HEK293T (cell line): ENCODE measurements at regions not wholly inside any gene's neighbourhood (a gene's known extent, or its start where the extent isn't known, plus 50 kb on each side); places are given as distances from the start of the nearest gene placed in this dataset.

Experiments used
- ARNT ChIP-seq: fragments of 450-650 bp; IDR thresholded peaks from 2 replicates; pipeline ENCODE4 v1.6.1; 2017; ENCODE audit warnings: mild to moderate bottlenecking
- FOXA1 ChIP-seq: fragments of 450-650 bp; IDR thresholded peaks from 2 replicates; pipeline ENCODE4 v1.6.1; 2016; ENCODE audit warnings: mild to moderate bottlenecking
- PKNOX1 ChIP-seq: fragments of 450-650 bp; IDR thresholded peaks from 2 replicates; pipeline ENCODE4 v1.6.1; 2016
- SP1 ChIP-seq: fragments of 450-650 bp; IDR thresholded peaks from 2 replicates; pipeline ENCODE4 v1.6.1; 2017
- SUZ12 ChIP-seq: fragments of 450-650 bp; IDR thresholded peaks from 2 replicates; pipeline ENCODE4 v1.6.1; 2016; ENCODE audit warnings: mild to moderate bottlenecking
- ZNF384 ChIP-seq: fragments of 450-650 bp; IDR thresholded peaks from 2 replicates; pipeline ENCODE4 v1.6.1; 2016

GRCh38 chr10:124318076-124318475 is 100.6 kb downstream of the OAT start:
- TF ChIP-seq ARNT (no peak), SP1 (no peak), SUZ12 (no peak), PKNOX1 (no peak), ZNF384 (no peak), FOXA1 (no peak)
